Neuronal stem cell (in vitro differentiated cells): ENCODE measurements at regions not wholly inside any gene's neighbourhood (a gene's known extent, or its start where the extent isn't known, plus 50 kb on each side); places are given as distances from the start of the nearest gene placed in this dataset.

Source experiments
- DNase-seq: peaks from one replicate; pipeline ENCODE4 v3.0.0-alpha.2; 2013; ENCODE audit warnings: low spot score
- H2AFZ ChIP-seq: one replicate; pipeline ENCODE4 v1.6.1; 2013; ENCODE audit warnings: mild to moderate bottlenecking, low read length, inconsistent platforms
- H2AK5ac ChIP-seq: 2 replicates; pipeline ENCODE4 v1.6.1; 2013; ENCODE audit warnings: low read depth, mild to moderate bottlenecking, inconsistent platforms, low read length, moderate library complexity, mixed read lengths
- H2BK120ac ChIP-seq: 2 replicates; pipeline ENCODE4 v1.6.1; 2013; ENCODE audit warnings: low read depth, mild to moderate bottlenecking, inconsistent platforms, low read length, moderate library complexity, mixed read lengths
- H2BK12ac ChIP-seq: one replicate; pipeline ENCODE4 v1.6.1; 2013; ENCODE audit warnings: low read length, inconsistent platforms
- H2BK15ac ChIP-seq: 2 replicates; pipeline ENCODE4 v1.6.1; 2013; ENCODE audit warnings: mild to moderate bottlenecking, low read length, inconsistent platforms, mixed read lengths
- H2BK5ac ChIP-seq: one replicate; pipeline ENCODE4 v1.6.1; 2013; ENCODE audit warnings: inconsistent platforms, mild to moderate bottlenecking, low read length, moderate library complexity
- H3K14ac ChIP-seq: one replicate; pipeline ENCODE4 v1.6.1; 2013; ENCODE audit warnings: low read length, inconsistent platforms
- H3K18ac ChIP-seq: 2 replicates; pipeline ENCODE4 v1.6.1; 2013; ENCODE audit warnings: low read length, inconsistent platforms
- H3K23ac ChIP-seq: 2 replicates; pipeline ENCODE4 v1.6.1; 2013; ENCODE audit warnings: low read depth, mild to moderate bottlenecking, mixed read lengths, low read length, inconsistent platforms; ENCODE audit not compliant: poor library complexity
- H3K27ac ChIP-seq: replicated peaks from 3 replicates; pipeline ENCODE4 v1.5.1; 2013; ENCODE audit warnings: low read length, inconsistent platforms
- H3K27me3 ChIP-seq, 3 experiments: 2 replicates each; pipeline ENCODE4 v1.6.1; 2013; ENCODE audit warnings: low read length in 3 of 3, mild to moderate bottlenecking in 2 of 3, inconsistent platforms in 1 of 3, low read depth in 1 of 3, mixed read lengths in 1 of 3, moderate library complexity in 1 of 3; ENCODE audit not compliant: control insufficient read depth in 3 of 3, insufficient read depth in 3 of 3
- H3K36me3 ChIP-seq, 2 donors: replicated peaks in 1 of 2; 2 replicates each; pipeline ENCODE4 v1.6.1; 2013; ENCODE audit warnings: low read length in 2 of 2; ENCODE audit not compliant: control insufficient read depth in 2 of 2, insufficient read depth in 2 of 2
- H3K4ac ChIP-seq: 2 replicates; pipeline ENCODE4 v1.6.1; 2013; ENCODE audit warnings: inconsistent platforms, mild to moderate bottlenecking, low read length, moderate library complexity
- H3K4me1 ChIP-seq, 2 donors: 1 replicate in 1 of 2; 2 replicates in 1 of 2; pipeline ENCODE4 v1.6.1; 2013; ENCODE audit warnings: low read length in 2 of 2, low read depth in 1 of 2; ENCODE audit not compliant: control insufficient read depth in 2 of 2, insufficient read depth in 1 of 2
- H3K4me2 ChIP-seq: one replicate; pipeline ENCODE4 v1.6.1; 2013; ENCODE audit warnings: mild to moderate bottlenecking, low read length, inconsistent platforms; ENCODE audit not compliant: insufficient read depth, poor library complexity, severe bottlenecking
- H3K4me3 ChIP-seq, 2 donors: 2 replicates each; pipeline ENCODE4 v1.5.1; 2013; ENCODE audit warnings: low read length in 2 of 2, mild to moderate bottlenecking in 2 of 2, inconsistent platforms in 1 of 2, moderate library complexity in 1 of 2
- H3K79me1 ChIP-seq: one replicate; pipeline ENCODE4 v1.6.1; 2013; ENCODE audit warnings: low read depth, mild to moderate bottlenecking, inconsistent platforms, low read length, moderate library complexity
- H3K9ac ChIP-seq: one replicate; pipeline ENCODE4 v1.6.1; 2013; ENCODE audit warnings: mild to moderate bottlenecking, low read depth, low read length, inconsistent platforms; ENCODE audit not compliant: poor library complexity
- H3K9me3 ChIP-seq, 2 donors: replicated peaks in 1 of 2; 2 replicates each; pipeline versions ENCODE3 to v1.6.1; 2013; ENCODE audit warnings: low read length in 2 of 2, mild to moderate bottlenecking in 2 of 2, inconsistent platforms in 1 of 2, low read depth in 1 of 2, mixed read lengths in 1 of 2, moderate library complexity in 1 of 2; ENCODE audit not compliant: control insufficient read depth in 2 of 2, insufficient read depth in 1 of 2
- H4K8ac ChIP-seq: one replicate; pipeline ENCODE4 v1.6.1; 2013; ENCODE audit warnings: low read depth, mild to moderate bottlenecking, inconsistent platforms, low read length, moderate library complexity
- H4K91ac ChIP-seq: one replicate; pipeline ENCODE4 v1.6.1; 2013; ENCODE audit warnings: low read length, low read depth, mild to moderate bottlenecking, inconsistent platforms; ENCODE audit not compliant: poor library complexity
- WGBS, 2 donors: extraction: QIAGEN DNeasy Blood & Tissue Kit; methylation state at CpG; one replicate each; pipeline ENCODE4 v1.1.7; 2013; ENCODE audit warnings: missing lambda C conversion rate in 2 of 2, mixed read lengths in 1 of 2; ENCODE audit not compliant: insufficient read length in 2 of 2, insufficient replicate concordance in 1 of 2; ENCODE audit errors: extremely low coverage in 2 of 2; 5-methylcytosine and 5-hydroxymethylcytosine counted together

GRCh38 chr5:138698713-138699112 lies 54.5 kb upstream of the CTNNA1 start:
- no peak overlapping the region for H3K27ac ChIP-seq
- WGBS, 2 donors, result no CpG with 5 or more reads among the region's 5 CpGs
- no peak overlapping the region for H2BK5ac ChIP-seq
- H3K4me3 ChIP-seq, result no peak overlapping the region
- H3K23ac ChIP-seq, result no peak overlapping the region
- H2BK15ac ChIP-seq, result no peak overlapping the region
- H3K18ac ChIP-seq, result no peak overlapping the region
- no peak overlapping the region for H3K4ac ChIP-seq
- H3K27me3 ChIP-seq, result peaks cover 0 to 18% (median 0%) of the 10 kb centered on the region in 3 experiments
- no peak overlapping the region for H2AK5ac ChIP-seq
- H2BK12ac ChIP-seq, result no peak overlapping the region
- H4K91ac ChIP-seq, result no peak overlapping the region
- no peaks in the 10 kb centered on the region for H3K36me3 ChIP-seq
- no peak overlapping the region for H4K8ac ChIP-seq
- H3K9me3 ChIP-seq, result no peaks in the 10 kb centered on the region
- no peak overlapping the region for H2BK120ac ChIP-seq
- no peak overlapping the region for H2AFZ ChIP-seq
- DNase-seq, result no peak
- H3K4me2 ChIP-seq, result no peak overlapping the region
- no peak overlapping the region for H3K9ac ChIP-seq
- no peak overlapping the region for H3K14ac ChIP-seq
- no peaks in the 10 kb centered on the region for H3K79me1 ChIP-seq
- H3K4me1 ChIP-seq, result peaks cover 0 to 5% of the 10 kb centered on the region in 2 donors

DNA sequence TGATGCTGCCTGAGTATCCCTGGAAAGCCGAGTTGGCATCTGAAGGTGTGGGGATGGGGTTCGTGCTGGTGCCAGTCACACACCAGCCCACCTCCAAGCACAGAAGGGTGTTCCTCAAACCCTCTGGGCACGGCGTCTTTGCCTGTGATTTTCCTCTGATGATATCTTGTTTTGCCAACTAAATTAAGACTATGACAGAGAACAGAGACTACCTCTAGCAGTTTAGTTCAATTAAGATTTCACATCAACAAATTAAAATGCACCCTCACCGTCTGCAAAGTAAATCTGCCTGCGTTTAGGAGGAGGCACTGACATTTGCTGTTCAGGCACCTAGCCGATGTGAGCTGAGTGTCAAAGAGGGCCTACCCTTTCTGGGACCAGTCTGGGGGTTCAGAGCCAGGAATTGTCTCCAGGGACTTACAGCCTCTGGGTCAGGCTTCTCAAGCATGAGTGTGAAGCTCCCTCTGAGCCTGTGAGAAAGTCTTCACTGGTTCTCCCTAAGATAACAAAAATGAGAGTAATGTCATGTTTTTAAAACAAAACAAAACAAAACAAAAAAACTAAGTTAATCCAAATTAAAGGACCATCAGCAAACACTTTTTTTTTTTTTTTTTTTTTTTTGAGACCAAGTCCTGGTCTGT lies 55.4 kb upstream of the CTNNA1 start:
- H3K4ac ChIP-seq, result no peak overlapping the region
- no peak overlapping the region for H4K8ac ChIP-seq
- no peaks in the 10 kb centered on the region for H3K9me3 ChIP-seq
- no peaks in the 10 kb centered on the region for H3K79me1 ChIP-seq
- H2AK5ac ChIP-seq, result no peak overlapping the region
- H3K4me2 ChIP-seq, result no peak overlapping the region
- peaks cover 0 to 3% of the 10 kb centered on the region in 2 donors for H3K4me1 ChIP-seq
- H3K18ac ChIP-seq, result peak overlapping the region; percentile 79
- no peaks in the 10 kb centered on the region for H3K36me3 ChIP-seq
- peaks cover 0 to 16% (median 0%) of the 10 kb centered on the region in 3 experiments for H3K27me3 ChIP-seq
- no peak overlapping the region for H3K23ac ChIP-seq
- DNase-seq, result no peak
- WGBS, 2 donors, result no CpG with 5 or more reads among the region's 7 CpGs
- no peak overlapping the region for H3K4me3 ChIP-seq
- H2BK15ac ChIP-seq, result no peak overlapping the region
- no peak overlapping the region for H3K14ac ChIP-seq
- no peak overlapping the region for H3K27ac ChIP-seq
- no peak overlapping the region for H3K9ac ChIP-seq
- H2BK5ac ChIP-seq, result no peak overlapping the region
- H2AFZ ChIP-seq, result no peak overlapping the region
- no peak overlapping the region for H2BK12ac ChIP-seq
- no peak overlapping the region for H4K91ac ChIP-seq
- H2BK120ac ChIP-seq, result no peak overlapping the region

DNA sequence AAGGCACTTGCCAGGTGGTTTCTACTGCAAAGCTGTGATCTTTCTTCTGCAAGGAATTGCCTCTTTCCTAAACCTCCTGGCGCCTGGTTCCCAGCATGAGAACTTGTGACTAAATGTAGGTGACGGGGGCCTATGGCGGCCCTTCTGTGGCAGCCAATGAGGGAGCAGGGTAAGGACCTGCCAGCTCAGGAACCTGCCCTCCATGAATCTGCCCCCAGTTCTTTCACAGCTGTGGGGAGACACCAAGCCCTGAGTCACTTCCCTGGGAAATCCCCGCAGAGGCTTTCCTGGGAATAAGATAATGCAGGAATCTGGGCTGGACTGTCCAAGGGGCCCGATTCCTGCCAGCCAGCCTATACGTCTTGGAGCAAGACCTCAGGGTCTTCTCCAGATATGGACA lies 56.7 kb upstream of the CTNNA1 start:
- no peak for DNase-seq
- Histone ChIP-seq H2BK15ac (no peak overlapping the region), H3K18ac (no peak overlapping the region), H3K36me3 (no peaks in the 10 kb centered on the region), H4K8ac (no peak overlapping the region), H2BK5ac (no peak overlapping the region), H3K4ac (no peak overlapping the region), H2AK5ac (no peak overlapping the region), H3K9me3 (no peaks in the 10 kb centered on the region), H3K14ac (no peak overlapping the region), H2BK120ac (no peak overlapping the region), H3K27ac (no peak overlapping the region), H3K4me3 (no peak overlapping the region), H3K79me1 (no peaks in the 10 kb centered on the region), H3K9ac (no peak overlapping the region), H4K91ac (no peak overlapping the region), H2BK12ac (no peak overlapping the region), H3K4me2 (no peak overlapping the region), H2AFZ (no peak overlapping the region), H3K27me3 (peaks cover 0 to 15% (median 0%) of the 10 kb centered on the region in 3 experiments), H3K4me1 (peaks cover 0 to 3% of the 10 kb centered on the region in 2 donors), H3K23ac (no peak overlapping the region)
- WGBS, 2 donors, result no CpG with 5 or more reads among the region's 6 CpGs

DNA sequence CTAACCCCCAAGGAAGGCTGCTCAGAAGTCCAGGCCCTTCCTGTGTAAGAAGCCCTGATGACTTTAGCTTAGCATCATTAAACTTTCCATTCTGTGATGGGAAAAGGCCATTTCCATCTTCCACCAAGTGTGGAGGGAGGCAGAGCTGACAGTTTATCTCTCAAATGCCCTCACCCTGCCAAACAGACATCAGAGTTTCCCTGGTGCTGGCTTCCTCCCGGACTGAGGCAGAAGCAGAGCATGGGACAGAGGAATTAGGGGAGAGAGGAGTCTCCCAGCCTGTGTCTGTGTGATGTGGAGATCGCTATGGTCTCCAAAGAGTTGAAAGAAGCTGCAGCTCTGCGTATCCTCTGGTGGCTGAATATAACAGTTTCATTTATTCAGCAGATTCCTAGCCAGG lies 57.4 kb upstream of the CTNNA1 start:
- H3K27me3 ChIP-seq, result peaks cover 0 to 11% (median 0%) of the 10 kb centered on the region in 3 experiments
- H4K8ac ChIP-seq, result no peak overlapping the region
- no peak overlapping the region for H3K18ac ChIP-seq
- no peak overlapping the region for H2AFZ ChIP-seq
- peaks cover 0 to 3% of the 10 kb centered on the region in 2 donors for H3K4me1 ChIP-seq
- H3K4ac ChIP-seq, result no peak overlapping the region
- no peak overlapping the region for H4K91ac ChIP-seq
- H2BK5ac ChIP-seq, result no peak overlapping the region
- no peak overlapping the region for H3K4me2 ChIP-seq
- H3K23ac ChIP-seq, result no peak overlapping the region
- no peaks in the 10 kb centered on the region for H3K79me1 ChIP-seq
- no peak overlapping the region for H2BK15ac ChIP-seq
- no peak overlapping the region for H2AK5ac ChIP-seq
- no peak overlapping the region for H3K27ac ChIP-seq
- H3K9me3 ChIP-seq, result no peaks in the 10 kb centered on the region
- no peaks in the 10 kb centered on the region for H3K36me3 ChIP-seq
- DNase-seq, result no peak
- H3K9ac ChIP-seq, result peak overlapping the region; percentile 35
- H3K4me3 ChIP-seq, result no peak overlapping the region
- no peak overlapping the region for H2BK12ac ChIP-seq
- WGBS, 2 donors, result no CpG with 5 or more reads among the region's 3 CpGs
- H2BK120ac ChIP-seq, result no peak overlapping the region
- no peak overlapping the region for H3K14ac ChIP-seq
